ENCODE measurements at regions not wholly inside any gene's neighbourhood (a gene's known extent, or its start where the extent isn't known, plus 50 kb on each side); places are given as distances from the start of the nearest gene placed in this dataset.

DNA sequence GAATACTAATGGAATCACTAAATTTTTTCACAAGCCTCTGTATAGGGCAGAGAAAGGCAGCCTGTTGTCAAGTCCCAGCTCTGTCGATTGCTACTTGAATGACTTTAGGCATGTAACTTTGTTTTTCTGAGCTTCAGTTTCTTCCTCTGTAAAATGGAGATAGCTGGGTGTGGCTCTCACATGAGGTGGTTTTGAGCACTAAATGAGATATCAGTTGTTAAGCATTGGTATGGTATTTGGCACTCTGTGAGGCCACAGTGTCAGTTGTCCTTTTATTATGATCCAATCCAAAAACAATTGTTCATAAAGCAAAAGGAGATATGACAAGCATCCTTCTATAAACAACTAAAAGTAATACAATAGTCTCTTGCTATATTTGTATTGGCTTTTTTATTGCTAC is 120.6 kb downstream of the DUSP6 start:
- Histone ChIP-seq H3K9me2 (ENCODE audit: insufficient read depth, low read length) (no peaks in the 10 kb centered on the region), H3K9me3 (ENCODE audit: low read length) (no peaks in the 10 kb centered on the region), H3K27ac (ENCODE audit: low read length) (no peak overlapping the region), H3K27me3 (ENCODE audit: insufficient read depth, low read depth, low read length) (no peaks in the 10 kb centered on the region), H3F3A (ENCODE audit: insufficient read depth, low read length, poor library complexity, severe bottlenecking) (no peaks in the 10 kb centered on the region), H4K20me1 (ENCODE audit: insufficient read depth) (no peaks in the 10 kb centered on the region), H3K9ac (ENCODE audit: low read length) (no peak overlapping the region), H3K4me2 (ENCODE audit: low read length) (no peak overlapping the region), H2AFZ (ENCODE audit: low read depth, low read length) (no peak overlapping the region), H3K79me2 (replicated peaks; ENCODE audit: insufficient read depth, low read length) (no peaks in the 10 kb centered on the region), H3K4me3 (ENCODE audit: low read length) (no peak overlapping the region), H3K36me3 (ENCODE audit: insufficient read depth, low read length) (no peaks in the 10 kb centered on the region)
- TF ChIP-seq, protein P1, sequence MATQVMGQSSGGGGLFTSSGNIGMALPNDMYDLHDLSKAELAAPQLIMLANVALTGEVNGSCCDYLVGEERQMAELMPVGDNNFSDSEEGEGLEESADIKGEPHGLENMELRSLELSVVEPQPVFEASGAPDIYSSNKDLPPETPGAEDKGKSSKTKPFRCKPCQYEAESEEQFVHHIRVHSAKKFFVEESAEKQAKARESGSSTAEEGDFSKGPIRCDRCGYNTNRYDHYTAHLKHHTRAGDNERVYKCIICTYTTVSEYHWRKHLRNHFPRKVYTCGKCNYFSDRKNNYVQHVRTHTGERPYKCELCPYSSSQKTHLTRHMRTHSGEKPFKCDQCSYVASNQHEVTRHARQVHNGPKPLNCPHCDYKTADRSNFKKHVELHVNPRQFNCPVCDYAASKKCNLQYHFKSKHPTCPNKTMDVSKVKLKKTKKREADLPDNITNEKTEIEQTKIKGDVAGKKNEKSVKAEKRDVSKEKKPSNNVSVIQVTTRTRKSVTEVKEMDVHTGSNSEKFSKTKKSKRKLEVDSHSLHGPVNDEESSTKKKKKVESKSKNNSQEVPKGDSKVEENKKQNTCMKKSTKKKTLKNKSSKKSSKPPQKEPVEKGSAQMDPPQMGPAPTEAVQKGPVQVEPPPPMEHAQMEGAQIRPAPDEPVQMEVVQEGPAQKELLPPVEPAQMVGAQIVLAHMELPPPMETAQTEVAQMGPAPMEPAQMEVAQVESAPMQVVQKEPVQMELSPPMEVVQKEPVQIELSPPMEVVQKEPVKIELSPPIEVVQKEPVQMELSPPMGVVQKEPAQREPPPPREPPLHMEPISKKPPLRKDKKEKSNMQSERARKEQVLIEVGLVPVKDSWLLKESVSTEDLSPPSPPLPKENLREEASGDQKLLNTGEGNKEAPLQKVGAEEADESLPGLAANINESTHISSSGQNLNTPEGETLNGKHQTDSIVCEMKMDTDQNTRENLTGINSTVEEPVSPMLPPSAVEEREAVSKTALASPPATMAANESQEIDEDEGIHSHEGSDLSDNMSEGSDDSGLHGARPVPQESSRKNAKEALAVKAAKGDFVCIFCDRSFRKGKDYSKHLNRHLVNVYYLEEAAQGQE (IDR thresholded peaks at IDR 0.05; ENCODE audit: borderline replicate concordance), result no peak
- TF ChIP-seq, protein P2, sequence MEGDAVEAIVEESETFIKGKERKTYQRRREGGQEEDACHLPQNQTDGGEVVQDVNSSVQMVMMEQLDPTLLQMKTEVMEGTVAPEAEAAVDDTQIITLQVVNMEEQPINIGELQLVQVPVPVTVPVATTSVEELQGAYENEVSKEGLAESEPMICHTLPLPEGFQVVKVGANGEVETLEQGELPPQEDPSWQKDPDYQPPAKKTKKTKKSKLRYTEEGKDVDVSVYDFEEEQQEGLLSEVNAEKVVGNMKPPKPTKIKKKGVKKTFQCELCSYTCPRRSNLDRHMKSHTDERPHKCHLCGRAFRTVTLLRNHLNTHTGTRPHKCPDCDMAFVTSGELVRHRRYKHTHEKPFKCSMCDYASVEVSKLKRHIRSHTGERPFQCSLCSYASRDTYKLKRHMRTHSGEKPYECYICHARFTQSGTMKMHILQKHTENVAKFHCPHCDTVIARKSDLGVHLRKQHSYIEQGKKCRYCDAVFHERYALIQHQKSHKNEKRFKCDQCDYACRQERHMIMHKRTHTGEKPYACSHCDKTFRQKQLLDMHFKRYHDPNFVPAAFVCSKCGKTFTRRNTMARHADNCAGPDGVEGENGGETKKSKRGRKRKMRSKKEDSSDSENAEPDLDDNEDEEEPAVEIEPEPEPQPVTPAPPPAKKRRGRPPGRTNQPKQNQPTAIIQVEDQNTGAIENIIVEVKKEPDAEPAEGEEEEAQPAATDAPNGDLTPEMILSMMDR (IDR thresholded peaks at IDR 0.05; ENCODE audit: poor library complexity, severe bottlenecking), result no peak
- TF ChIP-seq EZH2 (IDR thresholded peaks at IDR 0.05; ENCODE audit: borderline replicate concordance, insufficient read depth, low read length, poor library complexity, severe bottlenecking) (no peak), SMC3 (conservative IDR thresholded peaks at IDR 0.05; ENCODE audit: poor library complexity) (no peak), EP300 (conservative IDR thresholded peaks at IDR 0.05; ENCODE audit: poor library complexity, severe bottlenecking) (no peak), RAD21 (conservative IDR thresholded peaks at IDR 0.05) (no peak), MXI1 (conservative IDR thresholded peaks at IDR 0.05; ENCODE audit: poor library complexity, severe bottlenecking) (no peak), POLR2AphosphoS5 (IDR thresholded peaks at IDR 0.05) (no peak), TAF1 (IDR thresholded peaks at IDR 0.05; ENCODE audit: low read depth) (no peak)

DNA sequence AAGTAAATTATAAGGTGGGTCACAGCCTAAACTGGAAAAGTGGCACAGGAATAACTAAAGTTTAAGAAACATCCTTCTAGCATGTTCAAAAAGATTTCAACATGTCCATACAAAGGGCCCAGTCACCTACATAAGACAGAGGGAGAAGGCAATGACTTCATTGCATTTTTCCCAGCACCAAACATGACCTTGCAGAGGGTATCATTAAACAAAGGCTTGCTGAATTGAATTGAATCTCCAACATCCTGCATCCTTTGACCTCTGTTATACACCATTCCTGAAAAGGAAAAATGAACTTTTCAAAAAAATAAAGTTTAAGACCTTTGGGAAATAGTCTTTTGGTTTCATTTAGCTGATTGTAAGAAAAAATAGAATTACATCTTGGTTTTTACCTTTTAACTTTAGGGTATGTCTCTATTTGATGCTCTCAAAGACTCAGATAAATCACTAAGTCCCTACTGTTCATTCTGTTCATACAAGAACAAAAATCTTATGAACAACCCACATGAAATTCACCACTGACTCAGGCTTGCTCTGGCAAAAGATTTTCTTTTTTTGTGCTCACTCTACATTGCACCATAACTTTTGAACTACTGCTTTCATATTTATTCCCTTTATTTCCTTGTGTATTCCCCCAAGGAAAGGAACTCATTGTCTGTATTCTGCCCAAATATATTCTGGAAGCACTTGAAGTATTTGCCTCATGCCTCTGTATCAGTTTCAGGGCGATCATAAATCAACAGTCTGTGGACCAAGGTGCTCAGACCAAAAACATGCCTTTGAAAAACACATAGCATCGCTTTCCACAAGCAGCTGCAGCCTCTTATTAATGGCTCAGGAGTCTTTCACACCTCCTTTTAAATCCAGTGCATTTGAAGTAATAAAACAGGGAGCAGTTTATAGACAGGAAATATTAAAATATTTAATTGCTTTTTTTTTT is 121.7 kb downstream of the DUSP6 start:
- Histone ChIP-seq H3K9me2 (ENCODE audit: insufficient read depth, low read length) (no peaks in the 10 kb centered on the region), H2AFZ (ENCODE audit: low read depth, low read length) (no peak overlapping the region), H3K36me3 (ENCODE audit: insufficient read depth, low read length) (no peaks in the 10 kb centered on the region), H3K9ac (ENCODE audit: low read length) (no peak overlapping the region), H3K9me3 (ENCODE audit: low read length) (no peaks in the 10 kb centered on the region), H3K27ac (ENCODE audit: low read length) (no peak overlapping the region), H3K27me3 (ENCODE audit: insufficient read depth, low read depth, low read length) (no peaks in the 10 kb centered on the region), H4K20me1 (ENCODE audit: insufficient read depth) (no peaks in the 10 kb centered on the region), H3K79me2 (replicated peaks; ENCODE audit: insufficient read depth, low read length) (no peaks in the 10 kb centered on the region), H3K4me3 (ENCODE audit: low read length) (no peak overlapping the region), H3F3A (ENCODE audit: insufficient read depth, low read length, poor library complexity, severe bottlenecking) (no peaks in the 10 kb centered on the region), H3K4me2 (ENCODE audit: low read length) (no peak overlapping the region)
- TF ChIP-seq EP300 (conservative IDR thresholded peaks at IDR 0.05; ENCODE audit: poor library complexity, severe bottlenecking) (no peak), TAF1 (IDR thresholded peaks at IDR 0.05; ENCODE audit: low read depth) (no peak)
